LNCAP (cell line): ENCODE measurements at regions not wholly inside any gene's neighbourhood (a gene's known extent, or its start where the extent isn't known, plus 50 kb on each side); places are given as distances from the start of the nearest gene placed in this dataset.

Experiments used
- TF ChIP-seq, protein P1 (sequence below): fragments of 450-650 bp; IDR thresholded peaks from 2 replicates; pipeline ENCODE4 v1.5.1; 2017; ENCODE audit warnings: mild to moderate bottlenecking

DNA sequence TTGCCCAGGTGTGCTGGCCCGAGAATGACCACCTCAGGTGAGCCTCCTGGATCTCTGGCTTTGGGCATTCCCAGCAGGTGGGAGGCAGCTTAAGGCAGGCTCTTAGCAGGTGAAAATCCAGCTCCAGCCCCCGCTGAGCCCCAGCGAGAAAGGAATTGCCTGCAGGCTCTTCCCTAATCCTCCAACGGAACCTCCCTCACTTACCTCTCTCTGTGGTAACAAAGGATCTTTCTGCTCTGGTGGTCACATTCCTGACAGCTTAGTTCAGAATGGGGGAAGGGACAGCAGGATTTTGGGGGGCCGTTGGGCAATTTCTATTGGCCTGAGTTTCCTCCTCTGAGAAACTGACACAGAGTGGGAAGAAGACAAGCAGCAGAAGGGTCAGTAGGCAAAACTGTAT is 116.0 kb upstream of the LHX5 start:
- TF ChIP-seq, protein P1, sequence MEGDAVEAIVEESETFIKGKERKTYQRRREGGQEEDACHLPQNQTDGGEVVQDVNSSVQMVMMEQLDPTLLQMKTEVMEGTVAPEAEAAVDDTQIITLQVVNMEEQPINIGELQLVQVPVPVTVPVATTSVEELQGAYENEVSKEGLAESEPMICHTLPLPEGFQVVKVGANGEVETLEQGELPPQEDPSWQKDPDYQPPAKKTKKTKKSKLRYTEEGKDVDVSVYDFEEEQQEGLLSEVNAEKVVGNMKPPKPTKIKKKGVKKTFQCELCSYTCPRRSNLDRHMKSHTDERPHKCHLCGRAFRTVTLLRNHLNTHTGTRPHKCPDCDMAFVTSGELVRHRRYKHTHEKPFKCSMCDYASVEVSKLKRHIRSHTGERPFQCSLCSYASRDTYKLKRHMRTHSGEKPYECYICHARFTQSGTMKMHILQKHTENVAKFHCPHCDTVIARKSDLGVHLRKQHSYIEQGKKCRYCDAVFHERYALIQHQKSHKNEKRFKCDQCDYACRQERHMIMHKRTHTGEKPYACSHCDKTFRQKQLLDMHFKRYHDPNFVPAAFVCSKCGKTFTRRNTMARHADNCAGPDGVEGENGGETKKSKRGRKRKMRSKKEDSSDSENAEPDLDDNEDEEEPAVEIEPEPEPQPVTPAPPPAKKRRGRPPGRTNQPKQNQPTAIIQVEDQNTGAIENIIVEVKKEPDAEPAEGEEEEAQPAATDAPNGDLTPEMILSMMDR: no peak

DNA sequence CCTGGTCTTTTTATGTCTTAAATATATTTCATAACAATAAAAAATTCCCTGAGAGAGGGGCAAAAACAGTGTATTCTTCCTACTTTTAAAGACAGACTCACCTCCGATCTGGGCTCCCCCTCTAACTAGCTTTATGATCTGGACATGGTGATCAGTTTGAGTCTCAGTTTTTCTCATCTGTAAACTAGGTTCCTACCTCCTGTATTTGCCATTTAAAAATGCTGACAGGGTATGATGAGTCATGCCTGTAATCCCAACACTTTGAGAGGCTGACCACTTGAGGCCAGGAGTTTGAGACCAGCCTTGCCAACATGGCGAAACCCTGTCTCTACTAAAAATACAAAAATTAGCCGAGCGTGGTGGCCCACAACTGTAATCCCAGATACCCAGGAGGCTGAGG is 114.8 kb upstream of the LHX5 start:
- TF ChIP-seq, protein P1: no peak

DNA sequence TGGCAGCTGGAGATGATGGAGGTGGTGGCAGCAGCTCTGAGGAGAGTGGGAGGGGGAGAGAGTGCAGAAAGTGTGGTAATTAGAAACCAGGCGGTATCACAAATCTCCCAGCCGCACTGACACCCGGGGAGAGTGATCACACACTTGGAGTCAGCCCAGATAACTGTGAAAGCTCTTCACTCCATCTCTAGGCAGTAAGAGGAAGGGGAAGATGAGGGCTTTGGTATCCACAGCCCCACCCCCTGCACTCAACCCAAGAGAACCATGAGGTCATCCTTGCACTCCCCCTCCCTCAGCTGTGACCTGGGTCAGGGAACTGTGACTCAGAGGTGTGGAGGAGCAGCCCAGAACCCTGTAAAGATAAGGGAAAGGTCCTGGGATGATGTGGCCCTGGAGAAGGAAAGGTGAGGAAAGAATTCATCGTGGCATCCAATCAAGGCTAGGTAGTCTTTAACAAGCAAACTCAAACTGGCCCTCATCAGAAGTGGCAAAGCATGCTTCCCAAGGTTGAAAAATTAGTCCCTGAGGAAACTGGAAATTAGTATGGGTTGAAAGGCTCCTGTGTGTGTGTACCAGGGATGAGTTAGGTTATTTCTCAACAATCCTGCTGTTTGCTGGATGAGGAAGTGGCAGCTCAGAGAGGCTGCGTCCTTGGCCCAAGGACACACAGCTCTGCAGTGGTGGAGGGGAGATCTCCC is 111.0 kb upstream of the LHX5 start:
- TF ChIP-seq, protein P1: no peak

DNA sequence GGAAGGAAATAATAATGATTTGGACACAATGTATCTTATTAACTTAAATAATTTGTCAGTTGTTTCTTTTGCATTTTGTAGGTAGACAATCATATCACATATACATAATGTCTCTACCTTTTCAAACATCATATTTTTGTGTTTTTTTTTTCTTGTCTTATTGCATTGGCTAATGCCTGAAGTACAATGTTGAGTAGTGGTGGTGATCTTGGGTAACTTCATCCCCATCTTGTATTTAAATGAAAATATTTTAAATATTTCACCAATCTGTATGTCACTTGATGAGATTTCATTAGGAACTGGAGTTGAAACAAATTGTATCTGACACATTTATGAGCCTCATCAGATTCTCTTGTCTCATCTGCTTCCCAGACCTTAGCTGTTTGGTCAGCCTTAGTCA is 109.7 kb upstream of the LHX5 start:
- TF ChIP-seq, protein P1: no peak

DNA sequence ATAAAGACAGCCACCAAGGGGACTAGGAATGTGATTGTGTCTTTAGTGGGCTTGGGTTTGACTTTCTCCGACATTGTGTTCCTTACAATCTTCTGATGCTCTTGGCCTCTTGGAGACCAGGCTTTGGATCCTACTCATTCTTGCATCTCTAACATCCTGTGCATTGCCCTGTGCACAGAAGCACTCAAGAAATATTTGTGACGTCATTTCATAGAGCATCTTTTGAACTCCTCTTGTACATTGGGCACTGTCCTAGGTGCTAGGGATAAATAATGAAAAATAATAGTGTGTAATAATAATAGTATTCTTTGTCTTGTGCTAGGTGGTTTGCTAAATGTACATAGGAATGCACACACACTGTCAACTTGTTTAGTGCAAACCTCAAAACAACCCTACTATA is 108.8 kb upstream of the LHX5 start:
- TF ChIP-seq, protein P1: no peak

DNA sequence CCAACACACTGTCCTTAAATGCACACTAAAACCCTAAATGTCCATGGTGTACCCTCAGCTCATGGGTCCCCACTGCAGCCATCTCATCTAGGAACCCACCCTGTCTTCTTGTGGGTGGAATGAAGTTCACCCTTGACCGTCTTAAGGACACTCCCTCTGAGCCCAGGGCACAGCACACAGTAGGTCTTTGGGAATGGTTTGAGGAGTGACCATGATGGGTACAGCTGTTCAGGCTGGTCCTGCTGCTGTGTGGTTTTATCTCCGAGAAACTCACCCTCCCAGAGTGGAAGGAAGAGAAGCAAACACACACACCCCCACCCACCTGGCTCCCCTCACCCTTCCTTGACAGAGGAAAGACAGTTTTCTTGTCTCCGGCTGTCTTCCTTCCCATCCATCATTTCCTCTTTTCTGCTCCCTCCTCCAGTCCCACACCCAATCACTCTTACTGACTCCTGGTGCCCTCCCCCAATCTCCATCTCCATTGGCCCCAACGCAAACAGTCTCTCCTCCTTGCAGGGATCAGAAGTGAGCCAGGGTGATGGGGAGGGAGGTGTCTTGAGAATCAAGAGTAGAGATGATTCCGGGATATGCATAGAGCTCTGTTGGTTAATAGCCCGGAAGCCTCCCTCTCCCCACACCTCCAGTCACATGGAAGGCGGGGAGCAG is 105.9 kb upstream of the LHX5 start:
- TF ChIP-seq, protein P1: no peak

DNA sequence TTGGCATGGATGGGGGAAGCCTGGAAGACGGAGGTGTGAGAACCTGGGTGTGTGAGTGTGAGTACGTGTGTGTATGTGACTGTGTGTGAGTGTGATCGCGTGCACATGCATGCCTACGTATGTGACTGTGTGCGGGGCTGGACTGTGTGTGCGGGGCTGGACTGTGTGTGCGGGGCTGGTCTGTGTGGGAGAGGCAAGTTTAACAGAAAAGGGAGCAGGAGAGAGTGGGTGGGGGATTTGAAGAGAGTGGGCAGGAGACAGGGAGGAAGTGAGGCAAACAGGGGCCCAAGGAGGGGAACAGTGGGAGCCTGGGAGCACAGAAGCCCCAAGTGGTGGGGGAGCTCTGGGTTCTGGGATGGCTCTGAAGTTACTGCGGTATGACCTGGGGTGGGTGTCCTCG is 103.7 kb upstream of the LHX5 start:
- TF ChIP-seq, protein P1: no peak
